ENCODE measurements at regions not wholly inside any gene's neighbourhood (a gene's known extent, or its start where the extent isn't known, plus 50 kb on each side); places are given as distances from the start of the nearest gene placed in this dataset.

DNA sequence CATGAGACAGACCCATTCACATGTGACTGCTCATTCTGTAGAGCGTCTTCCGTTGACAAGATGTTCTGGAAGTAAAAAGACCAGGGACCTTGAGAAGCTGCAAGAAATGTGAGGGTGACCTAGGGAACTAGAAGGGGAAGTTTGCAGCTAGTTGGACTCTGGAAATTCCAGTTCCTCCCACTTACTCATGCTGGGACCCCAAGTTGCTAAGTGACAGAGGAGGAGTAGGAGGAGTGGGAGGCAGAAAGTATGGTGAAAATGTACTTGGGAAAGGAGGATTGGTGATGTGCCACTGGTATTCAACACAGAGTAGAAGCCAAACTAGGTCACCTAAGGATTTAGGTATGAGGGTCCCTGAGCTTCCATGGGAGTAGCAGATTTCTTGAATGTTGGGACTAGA is 132.4 kb downstream of the KCNA5 start:
- TF ChIP-seq, protein P1, sequence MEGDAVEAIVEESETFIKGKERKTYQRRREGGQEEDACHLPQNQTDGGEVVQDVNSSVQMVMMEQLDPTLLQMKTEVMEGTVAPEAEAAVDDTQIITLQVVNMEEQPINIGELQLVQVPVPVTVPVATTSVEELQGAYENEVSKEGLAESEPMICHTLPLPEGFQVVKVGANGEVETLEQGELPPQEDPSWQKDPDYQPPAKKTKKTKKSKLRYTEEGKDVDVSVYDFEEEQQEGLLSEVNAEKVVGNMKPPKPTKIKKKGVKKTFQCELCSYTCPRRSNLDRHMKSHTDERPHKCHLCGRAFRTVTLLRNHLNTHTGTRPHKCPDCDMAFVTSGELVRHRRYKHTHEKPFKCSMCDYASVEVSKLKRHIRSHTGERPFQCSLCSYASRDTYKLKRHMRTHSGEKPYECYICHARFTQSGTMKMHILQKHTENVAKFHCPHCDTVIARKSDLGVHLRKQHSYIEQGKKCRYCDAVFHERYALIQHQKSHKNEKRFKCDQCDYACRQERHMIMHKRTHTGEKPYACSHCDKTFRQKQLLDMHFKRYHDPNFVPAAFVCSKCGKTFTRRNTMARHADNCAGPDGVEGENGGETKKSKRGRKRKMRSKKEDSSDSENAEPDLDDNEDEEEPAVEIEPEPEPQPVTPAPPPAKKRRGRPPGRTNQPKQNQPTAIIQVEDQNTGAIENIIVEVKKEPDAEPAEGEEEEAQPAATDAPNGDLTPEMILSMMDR (conservative IDR thresholded peaks at IDR 0.05; ENCODE audit: low read depth in 2 of 2): no peak
- TF ChIP-seq, protein P2, sequence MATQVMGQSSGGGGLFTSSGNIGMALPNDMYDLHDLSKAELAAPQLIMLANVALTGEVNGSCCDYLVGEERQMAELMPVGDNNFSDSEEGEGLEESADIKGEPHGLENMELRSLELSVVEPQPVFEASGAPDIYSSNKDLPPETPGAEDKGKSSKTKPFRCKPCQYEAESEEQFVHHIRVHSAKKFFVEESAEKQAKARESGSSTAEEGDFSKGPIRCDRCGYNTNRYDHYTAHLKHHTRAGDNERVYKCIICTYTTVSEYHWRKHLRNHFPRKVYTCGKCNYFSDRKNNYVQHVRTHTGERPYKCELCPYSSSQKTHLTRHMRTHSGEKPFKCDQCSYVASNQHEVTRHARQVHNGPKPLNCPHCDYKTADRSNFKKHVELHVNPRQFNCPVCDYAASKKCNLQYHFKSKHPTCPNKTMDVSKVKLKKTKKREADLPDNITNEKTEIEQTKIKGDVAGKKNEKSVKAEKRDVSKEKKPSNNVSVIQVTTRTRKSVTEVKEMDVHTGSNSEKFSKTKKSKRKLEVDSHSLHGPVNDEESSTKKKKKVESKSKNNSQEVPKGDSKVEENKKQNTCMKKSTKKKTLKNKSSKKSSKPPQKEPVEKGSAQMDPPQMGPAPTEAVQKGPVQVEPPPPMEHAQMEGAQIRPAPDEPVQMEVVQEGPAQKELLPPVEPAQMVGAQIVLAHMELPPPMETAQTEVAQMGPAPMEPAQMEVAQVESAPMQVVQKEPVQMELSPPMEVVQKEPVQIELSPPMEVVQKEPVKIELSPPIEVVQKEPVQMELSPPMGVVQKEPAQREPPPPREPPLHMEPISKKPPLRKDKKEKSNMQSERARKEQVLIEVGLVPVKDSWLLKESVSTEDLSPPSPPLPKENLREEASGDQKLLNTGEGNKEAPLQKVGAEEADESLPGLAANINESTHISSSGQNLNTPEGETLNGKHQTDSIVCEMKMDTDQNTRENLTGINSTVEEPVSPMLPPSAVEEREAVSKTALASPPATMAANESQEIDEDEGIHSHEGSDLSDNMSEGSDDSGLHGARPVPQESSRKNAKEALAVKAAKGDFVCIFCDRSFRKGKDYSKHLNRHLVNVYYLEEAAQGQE (IDR thresholded peaks at IDR 0.05; ENCODE audit: unreplicated experiment): no peak
- TF ChIP-seq CREB1 (CRISPR knock-in tag; IDR thresholded peaks at IDR 0.05; ENCODE audit: low read depth) (no peak), EZH2 (IDR thresholded peaks at IDR 0.05; ENCODE audit: low read depth, unreplicated experiment) (no peak), EZH2phosphoT487 (IDR thresholded peaks at IDR 0.05; ENCODE audit: unreplicated experiment) (no peak), POLR2AphosphoS5 (IDR thresholded peaks at IDR 0.05; ENCODE audit: low read depth) (no peak), ZNF331 (CRISPR knock-in tag; IDR thresholded peaks at IDR 0.05; ENCODE audit: low read depth) (no peak), ZNF114 (CRISPR knock-in tag; IDR thresholded peaks at IDR 0.05) (no peak), JUNB (IDR thresholded peaks at IDR 0.05; ENCODE audit: unreplicated experiment) (no peak), STAT1 (IDR thresholded peaks at IDR 0.05; ENCODE audit: unreplicated experiment) (no peak), NANOG (IDR thresholded peaks at IDR 0.05; ENCODE audit: borderline replicate concordance) (no peak)
- TF ChIP-seq, protein P3, sequence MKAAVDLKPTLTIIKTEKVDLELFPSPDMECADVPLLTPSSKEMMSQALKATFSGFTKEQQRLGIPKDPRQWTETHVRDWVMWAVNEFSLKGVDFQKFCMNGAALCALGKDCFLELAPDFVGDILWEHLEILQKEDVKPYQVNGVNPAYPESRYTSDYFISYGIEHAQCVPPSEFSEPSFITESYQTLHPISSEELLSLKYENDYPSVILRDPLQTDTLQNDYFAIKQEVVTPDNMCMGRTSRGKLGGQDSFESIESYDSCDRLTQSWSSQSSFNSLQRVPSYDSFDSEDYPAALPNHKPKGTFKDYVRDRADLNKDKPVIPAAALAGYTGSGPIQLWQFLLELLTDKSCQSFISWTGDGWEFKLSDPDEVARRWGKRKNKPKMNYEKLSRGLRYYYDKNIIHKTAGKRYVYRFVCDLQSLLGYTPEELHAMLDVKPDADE (IDR thresholded peaks at IDR 0.05): no peak
- TF ChIP-seq, protein P4, sequence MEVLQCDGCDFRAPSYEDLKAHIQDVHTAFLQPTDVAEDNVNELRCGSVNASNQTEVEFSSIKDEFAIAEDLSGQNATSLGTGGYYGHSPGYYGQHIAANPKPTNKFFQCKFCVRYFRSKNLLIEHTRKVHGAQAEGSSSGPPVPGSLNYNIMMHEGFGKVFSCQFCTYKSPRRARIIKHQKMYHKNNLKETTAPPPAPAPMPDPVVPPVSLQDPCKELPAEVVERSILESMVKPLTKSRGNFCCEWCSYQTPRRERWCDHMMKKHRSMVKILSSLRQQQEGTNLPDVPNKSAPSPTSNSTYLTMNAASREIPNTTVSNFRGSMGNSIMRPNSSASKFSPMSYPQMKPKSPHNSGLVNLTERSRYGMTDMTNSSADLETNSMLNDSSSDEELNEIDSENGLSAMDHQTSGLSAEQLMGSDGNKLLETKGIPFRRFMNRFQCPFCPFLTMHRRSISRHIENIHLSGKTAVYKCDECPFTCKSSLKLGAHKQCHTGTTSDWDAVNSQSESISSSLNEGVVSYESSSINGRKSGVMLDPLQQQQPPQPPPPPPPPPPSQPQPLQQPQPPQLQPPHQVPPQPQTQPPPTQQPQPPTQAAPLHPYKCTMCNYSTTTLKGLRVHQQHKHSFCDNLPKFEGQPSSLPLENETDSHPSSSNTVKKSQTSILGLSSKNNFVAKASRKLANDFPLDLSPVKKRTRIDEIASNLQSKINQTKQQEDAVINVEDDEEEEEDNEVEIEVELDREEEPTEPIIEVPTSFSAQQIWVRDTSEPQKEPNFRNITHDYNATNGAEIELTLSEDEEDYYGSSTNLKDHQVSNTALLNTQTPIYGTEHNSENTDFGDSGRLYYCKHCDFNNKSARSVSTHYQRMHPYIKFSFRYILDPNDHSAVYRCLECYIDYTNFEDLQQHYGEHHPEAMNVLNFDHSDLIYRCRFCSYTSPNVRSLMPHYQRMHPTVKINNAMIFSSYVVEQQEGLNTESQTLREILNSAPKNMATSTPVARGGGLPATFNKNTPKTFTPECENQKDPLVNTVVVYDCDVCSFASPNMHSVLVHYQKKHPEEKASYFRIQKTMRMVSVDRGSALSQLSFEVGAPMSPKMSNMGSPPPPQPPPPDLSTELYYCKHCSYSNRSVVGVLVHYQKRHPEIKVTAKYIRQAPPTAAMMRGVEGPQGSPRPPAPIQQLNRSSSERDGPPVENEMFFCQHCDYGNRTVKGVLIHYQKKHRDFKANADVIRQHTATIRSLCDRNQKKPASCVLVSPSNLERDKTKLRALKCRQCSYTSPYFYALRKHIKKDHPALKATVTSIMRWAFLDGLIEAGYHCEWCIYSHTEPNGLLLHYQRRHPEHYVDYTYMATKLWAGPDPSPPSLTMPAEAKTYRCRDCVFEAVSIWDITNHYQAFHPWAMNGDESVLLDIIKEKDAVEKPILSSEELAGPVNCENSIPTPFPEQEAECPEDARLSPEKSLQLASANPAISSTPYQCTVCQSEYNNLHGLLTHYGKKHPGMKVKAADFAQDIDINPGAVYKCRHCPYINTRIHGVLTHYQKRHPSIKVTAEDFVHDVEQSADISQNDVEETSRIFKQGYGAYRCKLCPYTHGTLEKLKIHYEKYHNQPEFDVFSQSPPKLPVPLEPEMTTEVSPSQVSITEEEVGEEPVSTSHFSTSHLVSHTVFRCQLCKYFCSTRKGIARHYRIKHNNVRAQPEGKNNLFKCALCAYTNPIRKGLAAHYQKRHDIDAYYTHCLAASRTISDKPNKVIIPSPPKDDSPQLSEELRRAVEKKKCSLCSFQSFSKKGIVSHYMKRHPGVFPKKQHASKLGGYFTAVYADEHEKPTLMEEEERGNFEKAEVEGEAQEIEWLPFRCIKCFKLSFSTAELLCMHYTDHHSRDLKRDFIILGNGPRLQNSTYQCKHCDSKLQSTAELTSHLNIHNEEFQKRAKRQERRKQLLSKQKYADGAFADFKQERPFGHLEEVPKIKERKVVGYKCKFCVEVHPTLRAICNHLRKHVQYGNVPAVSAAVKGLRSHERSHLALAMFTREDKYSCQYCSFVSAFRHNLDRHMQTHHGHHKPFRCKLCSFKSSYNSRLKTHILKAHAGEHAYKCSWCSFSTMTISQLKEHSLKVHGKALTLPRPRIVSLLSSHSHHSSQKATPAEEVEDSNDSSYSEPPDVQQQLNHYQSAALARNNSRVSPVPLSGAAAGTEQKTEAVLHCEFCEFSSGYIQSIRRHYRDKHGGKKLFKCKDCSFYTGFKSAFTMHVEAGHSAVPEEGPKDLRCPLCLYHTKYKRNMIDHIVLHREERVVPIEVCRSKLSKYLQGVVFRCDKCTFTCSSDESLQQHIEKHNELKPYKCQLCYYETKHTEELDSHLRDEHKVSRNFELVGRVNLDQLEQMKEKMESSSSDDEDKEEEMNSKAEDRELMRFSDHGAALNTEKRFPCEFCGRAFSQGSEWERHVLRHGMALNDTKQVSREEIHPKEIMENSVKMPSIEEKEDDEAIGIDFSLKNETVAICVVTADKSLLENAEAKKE (CRISPR knock-in tag; IDR thresholded peaks at IDR 0.05): no peak
